ENCODE measurements at regions not wholly inside any gene's neighbourhood (a gene's known extent, or its start where the extent isn't known, plus 50 kb on each side); places are given as distances from the start of the nearest gene placed in this dataset.
A peak's percentile ranks its signal among the peaks of the same experiment; 100 is the strongest.

GRCh38 chr7:47043304-47043703 lies 538.6 kb downstream of the TNS3 start:
- DNase-seq (ENCODE audit: low read depth): no peak

DNA sequence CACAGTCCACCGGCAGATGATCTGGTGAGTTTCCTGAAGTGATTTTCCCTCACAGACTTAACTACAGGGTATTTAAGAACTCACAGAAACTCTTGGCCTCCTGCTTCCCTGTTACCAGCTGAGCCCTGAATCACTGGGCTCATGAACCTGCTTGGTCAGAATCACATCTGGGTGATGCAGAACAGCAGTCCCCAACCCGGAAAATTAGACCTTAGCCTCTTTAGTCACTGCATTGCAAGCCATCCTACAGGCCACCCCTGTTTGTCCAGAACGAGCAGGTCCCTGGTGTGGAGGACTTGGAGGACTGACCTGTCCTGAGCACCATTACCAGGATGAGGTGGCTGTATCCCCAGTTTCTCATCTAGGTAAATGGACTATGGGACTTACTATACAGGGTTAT lies 539.2 kb downstream of the TNS3 start:
- DNase-seq (ENCODE audit: low read depth): no peak

- DNase-seq (ENCODE audit: low read depth): no peak
Measured at GRCh38 chr7:47040795-47041347, 541.0 kb downstream of the TNS3 start.

DNA sequence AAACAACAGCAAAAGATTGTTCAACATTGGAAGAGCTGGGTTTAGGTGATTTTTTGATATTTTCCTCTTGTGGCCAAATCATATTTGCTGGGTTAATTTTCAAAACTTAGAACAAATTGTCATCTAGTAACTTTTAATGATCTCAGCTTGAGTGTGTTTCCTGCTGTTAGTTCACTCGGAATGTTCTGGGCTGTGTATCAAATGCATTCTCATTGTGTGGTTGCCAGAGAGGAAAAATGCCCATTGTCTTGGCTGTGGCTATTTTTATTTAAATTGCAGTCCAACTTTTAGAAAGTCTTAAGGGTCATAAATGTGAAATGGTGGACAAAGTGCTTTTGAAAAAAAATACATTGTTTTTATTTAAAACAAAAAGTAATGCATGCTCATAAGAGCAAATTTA lies 542.0 kb downstream of the TNS3 start:
- DNase-seq (ENCODE audit: low read depth): no peak

- no peak for DNase-seq (ENCODE audit: low read depth)
Measured at GRCh38 chr7:47039089-47039648, 542.7 kb downstream of the TNS3 start.

DNA sequence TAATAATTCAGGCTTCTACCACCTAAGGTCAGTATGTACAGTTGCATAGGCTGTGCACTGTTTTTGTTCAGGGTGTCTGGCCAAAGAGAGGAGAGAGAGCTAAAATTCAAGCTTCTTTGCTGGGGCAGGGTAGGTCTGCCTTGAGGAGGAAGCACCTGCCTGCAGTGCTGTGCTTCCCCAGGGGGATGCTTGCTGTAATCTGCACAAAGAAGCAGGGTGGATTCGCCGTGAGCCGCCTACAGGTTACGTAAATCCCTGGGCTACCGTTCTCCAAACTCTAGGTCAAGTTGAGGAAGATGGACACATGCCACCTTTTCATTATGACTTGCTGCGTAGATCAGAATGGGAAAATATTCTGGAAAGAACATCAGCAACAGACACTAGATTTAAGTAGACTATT lies 543.3 kb downstream of the TNS3 start:
- no peak for DNase-seq (ENCODE audit: low read depth)

DNA sequence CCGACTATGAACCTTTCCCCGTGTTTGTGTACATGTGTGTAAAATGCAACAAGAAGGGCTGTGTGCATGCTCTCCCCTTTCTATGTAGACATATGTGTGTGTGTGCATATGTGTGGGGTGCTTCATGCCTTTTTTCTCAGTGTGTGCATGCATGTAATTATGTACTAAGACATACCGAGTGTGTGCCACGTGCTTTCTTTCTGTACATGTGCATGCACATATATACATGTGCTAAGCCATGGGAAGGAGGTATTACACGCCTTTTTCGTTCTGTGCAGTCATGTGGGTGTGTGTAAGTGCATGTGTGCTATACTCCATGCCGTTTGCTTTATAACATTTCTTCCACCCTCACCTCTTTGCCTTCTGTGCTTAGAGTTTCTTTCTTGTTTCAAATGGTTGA lies 544.3 kb downstream of the TNS3 start:
- no peak for DNase-seq (ENCODE audit: low read depth)

- DNase-seq (ENCODE audit: low read depth): no peak
Measured at GRCh38 chr7:47036909-47037308, 545.0 kb downstream of the TNS3 start.

- no peak for DNase-seq (ENCODE audit: low read depth)
Measured at GRCh38 chr7:47035522-47035921, 546.4 kb downstream of the TNS3 start.

- DNase-seq (ENCODE audit: low read depth): no peak
Measured at GRCh38 chr7:47034180-47034579, 547.7 kb downstream of the TNS3 start.

DNA sequence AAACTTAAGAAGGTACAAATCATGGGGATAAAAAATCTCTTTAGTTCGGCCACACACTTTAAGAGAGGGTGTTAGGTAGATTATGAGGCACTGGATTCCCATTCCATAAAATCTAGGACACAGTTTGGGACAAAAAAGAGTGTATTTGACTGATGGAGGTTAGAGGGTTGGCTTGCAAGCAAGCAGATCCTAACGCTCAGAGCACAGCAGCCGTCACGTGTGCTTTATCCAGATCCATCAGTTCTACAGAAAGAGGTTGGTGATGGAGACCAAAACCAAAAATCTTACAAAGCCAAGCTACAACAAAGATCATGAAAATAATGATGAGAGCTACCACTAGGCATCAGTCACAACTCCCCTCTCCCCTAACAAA lies 549.4 kb downstream of the TNS3 start:
- DNase-seq (ENCODE audit: low read depth): no peak

DNA sequence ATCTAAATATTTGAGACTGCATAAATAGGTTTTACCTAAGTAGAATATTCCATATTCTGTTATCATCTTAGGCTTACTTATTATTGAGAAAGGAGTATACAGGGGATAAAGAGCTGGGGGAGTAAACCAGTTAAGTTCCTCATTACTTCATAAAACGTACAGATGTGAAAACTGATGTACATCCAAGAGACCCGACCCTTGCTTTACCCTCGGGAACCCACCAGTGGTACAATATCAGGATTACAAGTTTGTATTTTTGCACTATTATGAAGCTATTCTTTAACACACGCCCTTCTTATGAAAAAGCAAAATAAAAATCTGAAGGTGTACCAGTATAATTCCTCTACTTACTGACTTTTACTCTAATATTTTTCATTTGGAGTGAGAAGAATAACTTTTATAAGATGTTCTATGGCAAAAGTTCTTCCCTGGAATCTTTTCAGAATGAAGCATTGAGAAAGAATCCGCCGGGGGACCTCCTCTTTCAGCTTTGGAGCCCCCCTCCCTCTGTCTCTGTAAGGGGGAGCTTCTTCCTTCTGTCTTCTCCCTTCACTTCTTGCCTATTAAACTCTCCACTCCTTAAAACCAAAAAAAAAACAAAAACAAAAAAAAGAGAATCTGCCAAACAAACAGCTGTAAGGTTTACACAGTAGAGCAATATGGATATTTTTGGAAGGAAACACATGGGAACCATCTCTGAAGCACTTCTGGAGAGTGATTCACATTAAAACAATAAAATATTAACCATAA lies 550.0 kb downstream of the TNS3 start:
- peak; percentile 76 for DNase-seq (ENCODE audit: low read depth)

- DNase-seq (ENCODE audit: low read depth): no peak
Measured at GRCh38 chr7:47028284-47028683, 553.6 kb downstream of the TNS3 start.

DNA sequence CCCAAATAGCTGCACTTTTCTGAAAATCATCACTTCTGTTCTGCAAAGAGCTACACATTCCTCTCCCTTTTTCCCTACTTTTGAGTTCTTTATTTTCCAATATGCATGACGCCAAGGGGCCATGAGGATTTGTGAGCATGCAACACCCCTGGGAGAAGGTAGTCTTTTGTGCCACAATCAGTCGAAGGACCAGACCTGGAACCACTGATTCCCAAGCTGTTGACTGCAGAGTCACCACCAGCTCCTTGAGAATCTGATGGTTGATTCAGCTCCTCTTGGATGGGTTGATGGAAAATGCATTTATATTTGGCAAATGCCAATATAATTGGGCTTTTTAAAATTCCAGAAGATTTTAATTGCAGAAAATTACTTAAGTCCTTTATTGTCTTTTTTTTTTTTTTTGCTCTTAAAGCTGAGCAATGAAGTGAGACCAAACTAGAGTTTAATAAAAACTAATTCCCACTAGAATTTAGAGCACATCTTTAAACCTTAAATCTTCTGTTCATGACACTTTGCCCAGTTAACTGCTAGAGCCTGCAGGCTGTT lies 554.1 kb downstream of the TNS3 start:
- no peak for DNase-seq (ENCODE audit: low read depth)

DNA sequence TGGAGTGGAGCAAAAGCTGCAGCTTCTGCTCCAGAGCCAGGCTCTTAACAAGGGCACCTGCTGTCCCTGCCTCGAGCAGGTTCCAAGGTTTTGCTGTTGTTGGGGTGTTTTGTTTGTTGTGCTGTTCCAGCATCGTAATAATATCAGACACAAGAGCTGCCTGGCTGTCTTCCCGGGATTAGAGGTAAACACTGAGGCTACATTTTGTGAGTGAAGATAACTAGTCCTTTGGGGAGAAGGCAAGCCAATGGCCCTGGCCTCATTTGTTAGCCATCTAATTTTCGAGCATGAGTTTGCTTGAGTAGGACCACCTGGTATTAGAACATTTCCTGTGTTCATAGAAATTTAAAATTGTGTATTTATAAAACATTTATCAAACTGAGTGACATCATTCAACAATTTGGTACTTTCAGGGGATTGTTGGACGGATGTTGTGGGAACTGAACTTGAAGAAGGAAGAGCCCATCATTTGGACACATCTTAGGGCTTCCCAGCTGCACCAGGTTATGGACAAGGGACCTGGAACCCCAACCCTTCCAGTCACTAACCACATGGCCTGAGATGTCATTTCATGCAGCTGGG lies 555.0 kb downstream of the TNS3 start:
- no peak for DNase-seq (ENCODE audit: low read depth)

- DNase-seq (ENCODE audit: low read depth): no peak
Measured at GRCh38 chr7:47024991-47025390, 556.9 kb downstream of the TNS3 start.

GRCh38 chr7:47008461-47008860 lies 573.5 kb downstream of the TNS3 start:
- DNase-seq (ENCODE audit: low read depth): peak; percentile 28

DNA sequence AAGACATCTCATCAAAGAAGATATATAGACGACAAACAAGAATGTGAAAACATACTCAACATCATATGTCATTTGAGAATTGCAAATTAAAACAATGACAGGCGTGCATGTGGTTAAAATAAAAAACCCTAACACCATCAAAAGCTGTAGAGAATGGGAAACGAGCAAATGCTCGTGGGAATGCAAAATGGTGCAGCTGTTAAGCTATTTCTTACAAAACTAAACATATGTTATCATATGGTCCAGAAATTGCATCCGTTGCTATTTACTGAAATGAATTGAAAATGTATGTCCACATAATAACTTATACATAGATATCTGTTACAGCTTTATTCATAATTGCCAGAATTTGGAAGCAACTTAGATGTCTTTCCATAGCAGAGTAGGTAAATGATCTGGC lies 574.4 kb downstream of the TNS3 start:
- DNase-seq (ENCODE audit: low read depth): no peak

DNA sequence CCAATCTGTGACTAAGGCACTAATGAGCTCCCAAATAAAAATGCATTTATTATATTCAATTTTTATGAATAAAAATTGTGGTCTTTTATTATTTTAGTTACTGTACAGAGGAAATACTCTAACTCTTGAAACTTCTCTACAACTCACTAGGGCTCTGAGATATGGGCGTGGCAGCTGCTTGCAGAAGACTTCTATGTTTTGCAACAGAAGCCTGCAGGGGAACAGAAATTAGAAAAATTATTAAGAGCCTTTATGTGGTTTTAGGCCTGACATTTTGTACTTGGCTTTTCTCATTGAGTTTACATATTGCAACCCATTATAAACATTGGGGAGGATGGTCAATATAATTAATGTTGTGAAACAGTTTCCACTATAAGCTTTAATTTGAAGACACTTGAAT lies 581.4 kb downstream of the TNS3 start:
- no peak for DNase-seq (ENCODE audit: low read depth)

DNA sequence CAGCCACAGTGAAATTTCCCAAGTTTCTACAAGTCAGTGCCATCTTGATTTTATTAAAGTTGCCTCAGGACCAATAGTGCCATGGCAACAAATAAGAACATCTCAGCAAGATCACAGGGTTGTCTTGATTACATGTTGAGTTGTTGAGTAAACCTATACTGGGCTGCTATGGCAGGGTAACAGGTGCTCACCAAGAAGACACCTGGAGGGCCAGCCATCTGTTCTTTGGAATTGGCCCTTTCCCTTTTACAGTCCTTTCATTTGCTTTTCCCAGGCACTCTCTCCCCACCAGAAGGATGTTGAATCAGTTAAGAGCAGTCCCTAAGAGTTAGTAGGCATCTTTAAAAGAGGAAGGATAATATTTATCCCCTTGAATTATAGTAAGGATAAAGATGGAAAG lies 582.0 kb downstream of the TNS3 start:
- no peak for DNase-seq (ENCODE audit: low read depth)

DNA sequence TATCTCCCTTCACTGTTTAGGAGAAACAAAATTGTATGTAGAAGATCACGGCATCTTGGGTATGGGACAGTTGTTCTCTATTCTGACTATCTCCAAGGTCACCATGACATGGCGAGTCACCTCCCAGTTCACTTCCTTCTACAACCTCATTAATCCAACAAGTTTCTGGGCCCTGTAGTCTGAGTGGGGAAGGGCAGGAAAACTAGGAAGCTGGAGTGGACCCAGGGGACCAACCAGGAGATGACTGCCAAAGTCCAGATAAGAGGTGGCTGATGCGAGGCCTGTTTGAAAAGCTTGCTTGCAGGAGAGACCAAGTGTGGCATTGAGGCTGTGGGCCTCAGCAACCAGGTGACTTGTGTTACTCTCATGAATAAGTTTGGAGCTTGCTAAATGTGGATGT lies 584.9 kb downstream of the TNS3 start:
- DNase-seq (ENCODE audit: low read depth): no peak

DNA sequence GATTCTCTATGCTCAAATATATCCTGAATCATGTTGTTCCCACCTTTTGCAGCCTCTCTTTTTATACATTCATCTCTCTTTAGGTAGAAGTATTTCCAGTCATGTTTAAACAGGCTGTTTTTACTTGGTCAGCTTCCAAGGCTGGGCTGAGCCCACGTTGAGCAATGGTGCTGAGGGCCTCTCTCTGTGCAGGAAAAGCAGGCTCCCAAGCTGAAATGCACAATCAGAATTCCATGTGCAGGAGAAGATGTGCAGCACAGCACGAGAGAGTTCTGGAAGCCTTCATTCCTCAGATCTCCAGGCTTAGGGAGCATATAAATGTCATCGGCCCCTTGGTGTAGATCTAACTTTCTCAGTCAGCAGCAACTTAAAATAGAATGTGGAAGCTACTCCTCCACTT lies 588.5 kb downstream of the TNS3 start:
- no peak for DNase-seq (ENCODE audit: low read depth)

GRCh38 chr7:46990761-46991160 lies 591.1 kb downstream of the TNS3 start:
- no peak for DNase-seq (ENCODE audit: low read depth)
